ENCODE measurements at regions not wholly inside any gene's neighbourhood (a gene's known extent, or its start where the extent isn't known, plus 50 kb on each side); places are given as distances from the start of the nearest gene placed in this dataset.

DNA sequence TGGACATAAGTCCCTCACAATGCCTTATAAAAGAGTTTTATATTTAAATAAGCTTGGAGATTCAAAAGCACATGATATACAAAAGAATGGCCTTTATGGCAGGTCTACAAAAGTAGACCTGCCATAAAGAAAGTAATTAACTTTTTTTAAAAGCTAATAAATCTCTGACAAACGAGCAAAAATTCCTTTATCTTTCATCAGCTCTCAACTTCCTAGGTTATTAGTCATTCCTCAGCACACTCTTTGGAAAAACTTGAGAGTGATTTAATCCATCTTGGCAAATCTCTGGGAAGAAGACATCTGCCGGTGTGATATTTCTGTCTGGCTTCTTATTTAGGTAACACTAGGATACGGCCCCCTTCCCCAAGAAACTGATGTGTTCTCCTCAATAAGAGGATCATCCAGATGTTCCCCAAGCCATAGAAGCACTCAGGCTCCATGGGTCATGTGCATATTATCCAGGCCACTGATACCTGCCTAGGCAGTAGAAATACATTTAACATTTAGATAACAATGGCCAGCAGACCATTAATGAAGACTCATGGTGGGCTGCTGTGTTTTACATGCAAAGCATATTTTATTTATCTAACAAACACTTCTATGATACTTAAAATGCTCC is 372.7 kb downstream of the LIG4 start:
- in situ Hi-C loops (cut with HindIII; ENCODE audit: low sequenced_read_pairs), result no loop called here
- DNase-seq (ENCODE audit: low spot score), result no peak

DNA sequence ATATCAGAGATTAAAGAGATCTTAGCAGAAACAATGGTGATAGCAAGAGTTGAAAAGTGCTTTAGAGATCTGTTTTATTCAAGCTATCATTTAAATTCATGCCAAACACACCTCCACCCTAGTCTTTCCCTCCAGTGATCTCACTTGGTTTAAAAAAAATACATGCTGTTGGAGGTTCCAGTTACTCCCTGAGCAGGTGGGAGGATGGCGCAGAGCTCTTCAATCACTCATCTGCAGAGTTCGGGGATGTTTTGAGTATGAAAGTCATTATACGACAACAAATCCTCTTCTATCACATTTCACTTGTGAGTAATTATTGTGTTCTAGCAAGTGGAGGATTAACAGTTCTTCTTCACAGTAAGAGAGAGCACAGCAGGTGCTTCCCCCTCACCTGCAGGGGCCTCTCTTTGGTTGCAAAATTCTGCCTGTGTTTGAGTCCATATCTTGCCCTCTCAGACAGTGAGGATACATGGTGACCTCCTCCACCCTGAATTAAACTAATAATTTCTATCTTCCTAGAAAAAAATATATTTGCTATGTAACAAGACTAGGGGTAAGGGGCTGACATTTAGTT is 376.7 kb downstream of the LIG4 start:
- DNase-seq (ENCODE audit: low spot score), result no peak
- in situ Hi-C loops (cut with HindIII; ENCODE audit: low sequenced_read_pairs), result no loop called here

GRCh38 chr13:107836685-107837084 is 378.7 kb downstream of the LIG4 start:
- in situ Hi-C loops (cut with HindIII; ENCODE audit: low sequenced_read_pairs), result no loop called here

GRCh38 chr13:107835339-107836018 is 379.9 kb downstream of the LIG4 start:
- in situ Hi-C loops (cut with HindIII; ENCODE audit: low sequenced_read_pairs), result no loop called here
- DNase-seq (ENCODE audit: low spot score), result no peak

More at GRCh38 chr13:107836685-107837084, 378.7 kb downstream of the LIG4 start:
- DNase-seq (ENCODE audit: low spot score), result no peak

GRCh38 chr13:107834717-107835116 is 380.6 kb downstream of the LIG4 start:
- DNase-seq (ENCODE audit: low spot score), result no peak
- in situ Hi-C loops (cut with HindIII; ENCODE audit: low sequenced_read_pairs), result no loop called here

GRCh38 chr13:107834281-107834680 is 381.1 kb downstream of the LIG4 start:
- no peak for DNase-seq (ENCODE audit: low spot score)
- in situ Hi-C loops (cut with HindIII; ENCODE audit: low sequenced_read_pairs), result no loop called here

DNA sequence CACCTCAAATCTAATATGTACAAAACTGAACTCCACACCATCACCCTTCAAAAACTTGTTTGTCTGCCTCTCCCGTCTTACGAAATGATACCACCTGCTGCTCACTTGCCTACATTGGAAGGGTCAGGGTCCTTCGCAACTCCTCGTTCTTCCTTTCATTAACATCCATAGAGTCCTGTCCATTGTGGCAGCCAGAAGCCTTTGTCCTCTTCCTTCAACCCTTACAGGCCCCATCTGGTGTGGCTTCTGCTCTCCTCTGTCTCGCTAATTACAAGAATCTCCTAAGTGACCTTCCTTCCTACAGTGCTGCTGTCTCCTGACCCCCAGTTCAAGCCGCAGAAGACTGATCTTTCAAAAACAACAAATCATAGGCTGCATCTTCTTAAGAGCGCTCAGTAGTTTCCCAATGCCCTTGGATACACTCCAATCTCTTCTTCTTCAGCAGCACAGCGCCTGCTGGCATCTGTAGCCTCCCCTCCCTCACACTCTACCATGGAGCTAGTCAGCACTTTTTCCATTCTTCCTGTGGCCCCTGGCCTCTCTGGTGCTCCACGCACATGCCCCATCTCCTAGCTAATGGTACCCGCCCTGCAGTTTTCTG is 382.7 kb downstream of the LIG4 start:
- in situ Hi-C loops (cut with HindIII; ENCODE audit: low sequenced_read_pairs), result no loop called here
- DNase-seq (ENCODE audit: low spot score), result no peak

DNA sequence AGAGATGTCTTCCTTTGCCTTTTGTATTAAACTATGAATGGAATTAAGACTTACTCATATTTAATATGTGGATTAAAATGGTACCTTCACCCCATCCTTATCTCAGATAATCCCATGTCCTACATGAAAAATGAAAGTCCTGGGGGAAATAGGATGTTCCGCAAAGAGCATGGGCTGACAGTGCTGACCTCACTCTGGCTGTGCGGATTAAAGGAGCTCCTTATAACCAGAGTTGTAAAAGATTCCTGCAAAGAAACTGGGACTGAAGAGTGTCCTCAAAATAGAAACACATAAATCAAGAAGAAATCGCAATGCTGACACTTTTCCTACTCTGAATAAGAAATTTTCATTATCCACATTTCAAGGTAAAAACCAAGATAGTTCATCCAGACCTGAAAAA is 384.5 kb downstream of the LIG4 start:
- in situ Hi-C loops (cut with HindIII; ENCODE audit: low sequenced_read_pairs), result no loop called here
- DNase-seq (ENCODE audit: low spot score), result no peak

GRCh38 chr13:107827840-107828549 is 387.3 kb downstream of the LIG4 start:
- in situ Hi-C loops (cut with HindIII; ENCODE audit: low sequenced_read_pairs), result no loop called here

DNA sequence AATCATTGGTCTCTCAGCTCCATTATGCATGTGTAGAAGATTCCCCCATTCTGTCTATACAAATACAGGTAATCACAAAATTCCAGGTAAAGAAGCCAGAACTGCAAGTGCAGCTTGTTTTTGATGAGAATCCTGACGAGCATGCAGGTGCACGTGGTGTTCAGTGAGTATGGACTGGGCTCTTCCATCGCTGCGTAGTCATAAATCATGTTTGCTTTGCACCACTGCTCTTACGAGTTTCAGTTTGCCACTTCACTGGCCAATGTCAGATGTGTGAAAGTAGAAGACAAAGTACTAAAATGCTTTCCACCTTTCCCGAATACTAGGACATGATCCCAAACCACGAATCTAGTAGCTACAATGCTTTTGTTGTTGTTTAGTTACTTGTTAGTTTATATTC is 390.7 kb downstream of the LIG4 start:
- in situ Hi-C loops (cut with HindIII; ENCODE audit: low sequenced_read_pairs), result no loop called here
- no peak for DNase-seq (ENCODE audit: low spot score)

More at GRCh38 chr13:107827840-107828549, 387.3 kb downstream of the LIG4 start:
- no peak for DNase-seq (ENCODE audit: low spot score)

GRCh38 chr13:107822006-107822405 is 393.3 kb downstream of the LIG4 start:
- no peak for DNase-seq (ENCODE audit: low spot score)
- in situ Hi-C loops (cut with HindIII; ENCODE audit: low sequenced_read_pairs), result no loop called here

GRCh38 chr13:107821492-107821891 is 393.8 kb downstream of the LIG4 start:
- in situ Hi-C loops (cut with HindIII; ENCODE audit: low sequenced_read_pairs), result no loop called here
- DNase-seq (ENCODE audit: low spot score), result no peak

DNA sequence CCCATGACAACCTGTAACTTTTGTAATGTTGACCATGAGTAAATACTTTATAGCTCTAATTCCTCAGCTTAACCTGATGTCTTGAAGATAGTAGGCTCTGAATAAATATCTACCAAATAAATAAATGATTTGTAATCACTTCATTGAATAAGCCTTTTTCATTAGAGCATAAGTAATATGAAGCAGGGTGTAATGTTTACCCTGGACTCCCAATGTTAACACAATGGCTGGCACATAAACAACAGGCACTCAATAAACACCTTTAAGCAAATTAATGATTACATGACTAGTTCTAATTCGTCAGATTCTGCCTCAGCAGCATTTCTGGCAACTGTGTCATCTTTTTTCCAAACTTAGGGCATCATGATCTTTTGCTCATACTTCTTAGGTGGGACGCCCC is 396.3 kb downstream of the LIG4 start:
- in situ Hi-C loops (cut with HindIII; ENCODE audit: low sequenced_read_pairs), result no loop called here
- no peak for DNase-seq (ENCODE audit: low spot score)

DNA sequence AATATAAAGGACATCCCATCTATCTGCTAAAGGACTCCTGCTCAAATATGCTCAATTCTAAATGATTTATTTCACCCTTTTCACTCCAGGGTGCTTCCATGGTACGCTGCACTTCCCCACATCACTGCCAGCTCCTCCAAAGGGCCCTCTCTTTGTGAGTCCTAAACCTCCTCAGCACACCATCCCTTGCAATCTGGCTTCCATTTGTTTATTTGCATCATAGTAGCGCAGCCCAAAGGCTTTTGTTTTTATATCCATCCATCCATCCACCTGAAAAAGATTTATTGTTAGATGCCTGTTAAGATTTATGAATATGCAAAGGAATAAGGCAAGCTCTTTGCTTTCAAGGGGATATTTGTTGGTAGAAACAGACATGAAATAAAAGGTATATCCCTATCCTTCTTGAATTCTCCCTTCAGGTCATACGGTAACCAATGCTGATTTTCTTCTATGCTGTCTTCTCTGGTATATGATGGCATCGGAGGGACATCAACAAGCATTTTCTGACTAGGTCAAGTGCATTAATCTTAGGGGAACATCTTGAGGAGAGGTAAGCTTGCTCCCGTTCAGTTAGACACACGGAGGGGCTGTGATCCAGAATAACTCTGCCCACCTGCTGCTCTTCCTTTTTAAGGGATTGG is 397.6 kb downstream of the LIG4 start:
- no peak for DNase-seq (ENCODE audit: low spot score)
- in situ Hi-C loops (cut with HindIII; ENCODE audit: low sequenced_read_pairs), result no loop called here

- DNase-seq (ENCODE audit: low spot score), result no peak
- in situ Hi-C loops (cut with HindIII; ENCODE audit: low sequenced_read_pairs), result no loop called here
Measured at GRCh38 chr13:107812014-107812412, 403.3 kb downstream of the LIG4 start.

GRCh38 chr13:107811233-107812013 is 403.9 kb downstream of the LIG4 start:
- DNase-seq (ENCODE audit: low spot score), result no peak
- in situ Hi-C loops (cut with HindIII; ENCODE audit: low sequenced_read_pairs), result no loop called here

DNA sequence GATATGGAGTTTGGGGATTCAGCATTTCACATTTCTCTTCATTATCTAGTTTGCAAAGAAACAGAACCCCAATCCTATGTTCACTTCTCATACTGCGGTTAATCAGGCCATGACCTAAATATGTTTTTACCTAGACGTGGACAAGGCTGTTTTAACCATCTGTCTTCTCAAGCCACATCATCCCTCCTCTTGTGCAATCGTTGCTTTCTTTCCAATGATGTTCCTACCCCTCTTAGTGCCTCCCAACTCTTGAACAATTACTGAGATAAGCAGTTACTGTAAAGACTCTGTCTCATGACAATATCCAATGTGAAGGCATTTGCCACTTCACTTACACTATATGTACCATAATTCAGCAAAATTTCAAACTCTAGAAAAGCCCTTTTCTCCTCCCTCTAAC is 406.2 kb downstream of the LIG4 start:
- in situ Hi-C loops (cut with HindIII; ENCODE audit: low sequenced_read_pairs), result no loop called here

GRCh38 chr13:107808389-107808788 is 406.9 kb downstream of the LIG4 start:
- in situ Hi-C loops (cut with HindIII; ENCODE audit: low sequenced_read_pairs), result no loop called here
- DNase-seq (ENCODE audit: low spot score), result no peak

More for the DNA sequence above, 406.2 kb downstream of the LIG4 start:
- no peak for DNase-seq (ENCODE audit: low spot score)
